Inflammatory macrophage treated with lipopolysaccharide for 4 hours (primary cell): ENCODE measurements at regions not wholly inside any gene's neighbourhood (a gene's known extent, or its start where the extent isn't known, plus 50 kb on each side); places are given as distances from the start of the nearest gene placed in this dataset.
"Not testable (repeated sequence)": the region's sequence is repeated elsewhere in the genome, so short reads cannot be mapped to it uniquely, and the experiment has no call there.

ENCODE experiments used
- DNase-seq: peaks from one replicate; pipeline ENCODE4 v3.0.0-alpha.2; 2020

DNA sequence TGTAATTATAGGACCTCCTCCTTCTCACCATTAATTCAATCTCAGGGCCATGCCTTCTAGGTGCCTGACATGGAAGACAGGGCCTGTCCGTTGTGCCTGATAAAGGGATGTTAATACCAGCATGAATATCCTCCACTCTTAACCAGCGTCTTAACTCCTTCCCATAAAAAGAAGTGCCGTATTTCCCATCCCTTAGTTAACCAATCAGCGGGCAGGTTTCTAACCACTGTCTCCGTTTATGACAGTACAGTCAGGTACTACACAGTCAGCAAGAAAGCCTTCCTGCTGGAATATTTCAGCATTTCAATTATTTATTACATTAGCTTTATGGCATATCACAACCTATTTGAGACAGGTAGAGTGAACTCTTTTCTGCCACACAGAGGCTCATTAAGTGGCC lies 308.6 kb upstream of the FZD8 start:
- no peak for DNase-seq

DNA sequence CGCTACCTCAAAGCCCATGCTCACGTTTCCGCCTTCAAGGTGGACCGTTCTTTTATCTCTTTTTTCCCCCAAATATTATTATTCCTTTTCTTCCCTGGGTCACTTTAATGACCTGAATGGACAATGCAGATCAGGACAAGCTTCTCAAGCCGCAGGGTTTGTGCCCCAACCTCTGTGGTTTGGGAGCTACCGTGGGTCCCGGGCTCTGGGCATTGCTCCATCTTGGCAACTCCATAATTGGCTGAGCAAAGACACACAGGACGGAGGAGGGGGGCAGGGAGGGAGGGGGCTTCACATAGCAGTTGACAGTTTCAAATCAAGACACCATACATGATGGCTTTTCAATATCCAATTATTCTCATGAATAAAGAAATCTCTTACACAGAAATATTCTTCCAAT lies 308.1 kb upstream of the FZD8 start:
- no peak for DNase-seq

DNA sequence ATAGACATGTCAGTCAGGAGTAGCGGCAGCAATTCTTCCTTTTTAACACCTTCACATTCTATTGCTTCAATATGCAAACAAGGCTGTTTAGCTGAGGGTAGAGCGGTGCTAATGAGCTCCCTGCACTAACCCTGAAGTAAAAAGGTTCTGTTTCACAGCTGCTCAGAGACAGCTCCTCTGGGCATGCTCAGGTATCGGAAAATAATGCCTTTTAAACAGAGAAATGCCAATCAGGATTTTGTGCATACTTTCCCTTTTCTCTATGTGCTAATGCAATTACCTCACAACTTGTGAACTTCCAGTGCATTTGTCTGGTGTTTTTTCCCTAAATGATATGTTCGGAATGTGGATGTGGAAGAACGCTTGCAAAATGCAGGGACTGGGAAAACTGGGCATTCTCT lies 307.7 kb upstream of the FZD8 start:
- DNase-seq = no peak

DNA sequence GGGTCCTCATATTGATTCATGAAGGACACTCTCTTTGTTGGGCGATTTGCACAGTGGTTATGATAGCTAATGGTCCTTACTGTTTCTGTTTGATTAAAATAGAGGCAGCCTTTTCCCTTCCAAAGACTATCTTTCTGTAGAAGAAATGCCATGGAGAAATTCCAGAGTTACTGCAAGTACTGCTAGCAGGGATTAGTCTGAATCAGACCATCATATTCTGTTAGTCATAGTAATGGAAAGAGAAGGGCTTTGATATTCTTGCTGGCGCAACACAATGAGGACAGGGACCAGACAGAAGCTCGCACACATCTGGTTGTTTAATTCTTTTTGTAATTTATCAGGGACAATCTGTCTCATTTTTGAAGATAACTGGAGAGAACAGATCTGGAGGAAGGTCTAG lies 304.5 kb upstream of the FZD8 start:
- no peak for DNase-seq

DNA sequence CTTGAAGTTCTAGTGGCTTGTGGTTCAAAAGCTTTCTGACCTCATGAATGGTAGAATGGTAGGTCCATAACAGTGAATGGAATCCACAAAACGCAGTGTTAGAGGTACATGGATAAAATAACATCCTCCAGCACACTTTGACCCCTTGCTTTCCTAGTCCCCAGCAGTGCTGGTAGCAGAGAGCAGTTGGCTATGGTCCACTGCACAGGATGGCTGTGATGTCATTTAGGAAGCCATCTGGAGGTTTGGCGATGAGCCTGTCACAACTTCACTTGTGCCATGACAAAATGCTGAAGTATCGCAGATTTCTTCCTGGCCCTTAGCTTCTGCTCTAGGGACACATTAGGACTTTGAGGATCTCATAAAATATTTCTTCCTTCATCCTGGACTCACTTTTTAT lies 300.0 kb upstream of the FZD8 start:
- DNase-seq = no peak

DNA sequence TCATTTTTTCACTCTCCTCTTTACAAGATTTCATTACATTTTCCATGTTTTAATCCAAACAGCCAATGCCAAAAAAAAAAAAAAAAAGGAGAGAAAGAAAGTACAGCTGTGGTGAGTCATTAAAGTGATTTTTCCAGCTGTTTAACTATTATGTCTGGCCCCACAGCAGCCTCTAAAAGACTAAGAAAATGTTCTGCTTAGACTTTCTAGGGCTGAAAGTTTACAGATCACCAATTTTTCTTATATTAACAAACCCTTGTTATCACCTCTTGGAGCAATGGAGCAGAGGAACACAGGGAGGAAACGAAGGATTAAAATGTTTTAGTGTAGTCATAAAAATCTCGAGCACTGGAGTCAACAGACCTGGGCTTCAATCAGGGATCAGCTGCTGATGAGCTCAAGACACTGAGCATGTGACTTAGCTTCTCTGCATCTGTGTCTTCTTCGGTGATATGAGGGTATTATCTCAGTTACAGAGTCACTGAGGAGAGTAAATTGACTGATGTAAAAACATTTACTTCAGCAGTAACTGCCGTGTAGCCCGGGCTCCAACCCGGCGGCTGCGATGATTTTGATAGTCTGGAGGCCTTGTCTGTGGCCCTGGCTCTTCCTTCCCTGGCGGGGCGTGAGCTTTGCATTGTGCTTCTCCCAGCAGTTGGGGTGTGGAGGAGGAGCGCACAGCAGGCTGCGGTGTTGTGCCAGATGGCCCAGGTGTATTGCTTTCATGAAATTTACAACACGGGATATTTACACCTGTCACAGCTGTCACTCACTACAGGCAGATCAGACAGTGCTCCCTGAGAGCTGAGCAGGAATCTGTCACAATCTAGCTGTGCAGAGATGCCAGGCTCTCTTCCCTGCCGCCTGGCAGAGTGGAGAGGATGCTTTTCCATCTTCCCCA lies 298.3 kb upstream of the FZD8 start:
- no peak for DNase-seq

DNA sequence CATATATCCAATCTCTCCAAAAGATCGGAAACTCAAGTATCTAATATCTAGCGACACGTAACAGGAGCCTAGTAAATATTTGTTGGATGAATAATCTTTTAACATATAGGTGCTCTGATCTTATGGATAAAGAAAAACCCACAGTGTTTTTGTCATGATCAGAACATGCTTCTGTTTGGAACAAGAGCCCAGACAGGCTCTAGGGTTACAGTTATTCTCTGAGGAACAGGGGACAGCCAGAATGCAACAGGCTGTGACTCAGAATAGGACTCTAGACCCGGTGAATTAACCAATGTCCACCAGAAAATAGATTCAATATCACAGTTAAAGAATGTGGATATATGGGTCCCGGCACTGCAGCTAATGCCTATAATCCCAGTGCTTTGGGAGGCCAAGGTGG lies 296.1 kb upstream of the FZD8 start:
- no peak for DNase-seq

DNA sequence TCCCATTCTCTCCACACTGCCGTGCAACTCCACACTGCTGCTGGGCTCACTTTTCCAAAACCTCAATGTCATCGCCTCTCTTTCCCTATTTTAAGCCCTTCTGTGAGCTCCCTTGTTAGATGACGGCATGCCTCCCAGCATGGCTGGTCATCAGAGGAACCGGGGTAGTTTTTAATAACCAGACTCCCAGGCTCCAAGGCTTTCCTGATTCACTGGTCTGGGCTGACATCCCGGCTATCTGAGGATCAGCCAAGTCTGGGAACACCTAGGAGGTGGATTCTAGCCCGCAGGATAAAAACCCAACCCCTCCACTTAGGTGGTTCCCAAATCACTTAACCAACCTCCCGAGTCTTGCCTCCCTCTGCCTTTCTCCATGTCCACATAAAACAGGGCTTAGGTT lies 295.4 kb upstream of the FZD8 start:
- no peak for DNase-seq

DNA sequence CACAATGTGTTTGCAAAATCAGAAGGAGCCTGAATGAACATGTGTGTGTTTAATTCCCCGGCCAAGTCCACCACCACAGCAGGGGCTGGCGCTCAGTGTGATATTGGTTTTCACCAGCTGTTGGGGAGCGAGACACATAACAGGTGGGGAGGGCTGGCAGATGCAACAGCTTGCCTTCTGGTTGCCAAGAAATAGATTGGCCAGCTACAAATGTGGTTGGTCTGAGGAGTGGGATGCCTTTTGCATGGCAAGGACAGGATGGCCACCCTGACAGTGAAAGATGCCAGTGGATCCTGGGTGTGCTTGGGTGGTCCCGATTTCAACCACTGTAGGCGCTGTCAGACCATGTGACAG lies 292.5 kb upstream of the FZD8 start:
- no peak for DNase-seq

DNA sequence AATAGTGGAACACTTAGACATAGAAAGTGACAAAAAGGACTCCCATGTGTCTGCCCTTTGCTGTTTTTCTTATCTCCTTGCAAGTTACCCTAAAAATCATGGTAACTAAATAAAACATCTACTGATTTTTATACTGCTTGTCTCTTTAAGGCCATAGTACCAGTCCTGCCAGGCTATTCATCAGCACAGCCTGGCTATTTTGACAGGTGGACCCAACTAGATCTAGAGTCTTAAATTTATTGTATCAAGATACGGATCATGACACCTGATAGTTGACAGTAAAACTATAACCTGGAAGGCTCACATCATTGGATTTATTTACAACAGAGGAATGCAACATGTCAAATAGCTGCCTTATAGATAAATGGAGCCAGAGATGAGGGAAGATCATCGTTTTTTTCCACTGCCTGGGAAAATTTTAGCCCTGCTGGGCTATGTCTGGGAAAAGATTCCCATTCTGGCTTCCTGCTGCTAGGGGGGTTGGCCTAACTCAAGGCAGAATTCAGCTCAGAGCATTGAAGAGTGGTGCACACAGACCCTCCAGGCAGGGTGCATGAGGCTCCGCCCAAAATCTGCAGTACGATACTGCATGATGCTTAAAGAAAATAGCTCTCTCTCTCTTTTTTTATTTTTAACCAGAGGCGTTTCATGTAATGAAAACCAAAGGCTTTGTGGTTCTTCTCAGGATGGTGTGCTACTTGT lies 292.0 kb upstream of the FZD8 start:
- no peak for DNase-seq

DNA sequence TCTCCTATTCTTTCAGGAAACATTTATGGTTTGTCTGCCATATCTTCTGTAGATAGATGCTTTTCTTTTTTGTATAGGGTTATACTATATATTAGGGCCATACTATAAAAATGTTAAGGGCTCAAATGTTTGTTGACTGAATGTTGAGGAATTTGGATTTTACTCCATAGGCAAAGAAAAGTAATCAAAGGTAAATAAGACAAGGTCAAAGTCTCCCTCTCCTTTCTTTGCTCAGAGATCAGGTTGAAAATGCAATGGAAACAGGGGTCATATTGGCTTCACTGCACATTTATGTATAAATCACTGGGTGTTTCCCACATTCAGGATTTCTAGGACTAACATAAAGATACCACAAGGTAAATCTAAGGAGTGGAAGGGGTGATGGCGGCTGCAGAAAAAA lies 291.4 kb upstream of the FZD8 start:
- DNase-seq = no peak

DNA sequence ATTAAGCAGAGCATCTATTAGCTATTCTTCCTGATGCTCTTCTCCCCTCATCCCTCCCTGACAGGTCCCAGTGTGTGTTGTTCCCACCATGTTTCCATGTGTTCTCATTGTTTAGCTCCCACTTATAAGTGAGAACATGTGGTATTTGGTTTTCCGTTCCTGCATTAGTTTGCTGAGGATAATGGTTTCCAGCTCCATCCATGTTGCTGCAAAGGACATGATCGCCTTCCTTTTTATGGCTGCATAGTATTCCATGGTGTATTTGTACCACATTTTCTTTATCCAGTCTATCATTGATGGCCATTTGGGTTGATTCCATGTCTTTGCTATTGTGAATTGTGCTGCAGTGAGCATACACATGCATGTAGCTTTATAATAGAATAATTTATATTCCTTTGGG lies 287.9 kb upstream of the FZD8 start:
- DNase-seq = not testable (repeated sequence)

DNA sequence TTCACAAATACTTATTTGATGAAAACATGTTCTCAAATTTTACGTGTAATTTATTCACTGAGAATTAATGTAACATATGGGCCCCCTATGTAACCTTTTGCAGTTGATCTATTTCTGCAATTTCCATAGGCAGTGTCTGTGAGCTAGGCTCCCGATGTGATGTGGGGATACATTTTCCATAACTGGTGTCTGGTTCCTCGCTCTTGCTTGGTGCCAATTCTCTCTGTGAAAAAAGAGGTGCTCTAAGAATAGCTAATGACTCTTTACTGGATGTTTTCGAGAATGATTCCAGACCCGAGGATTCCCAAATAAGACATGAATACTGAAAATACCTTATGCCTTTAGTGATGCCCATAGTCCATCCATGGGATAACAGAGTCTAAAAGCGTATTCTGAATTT lies 286.7 kb upstream of the FZD8 start:
- DNase-seq = no peak

DNA sequence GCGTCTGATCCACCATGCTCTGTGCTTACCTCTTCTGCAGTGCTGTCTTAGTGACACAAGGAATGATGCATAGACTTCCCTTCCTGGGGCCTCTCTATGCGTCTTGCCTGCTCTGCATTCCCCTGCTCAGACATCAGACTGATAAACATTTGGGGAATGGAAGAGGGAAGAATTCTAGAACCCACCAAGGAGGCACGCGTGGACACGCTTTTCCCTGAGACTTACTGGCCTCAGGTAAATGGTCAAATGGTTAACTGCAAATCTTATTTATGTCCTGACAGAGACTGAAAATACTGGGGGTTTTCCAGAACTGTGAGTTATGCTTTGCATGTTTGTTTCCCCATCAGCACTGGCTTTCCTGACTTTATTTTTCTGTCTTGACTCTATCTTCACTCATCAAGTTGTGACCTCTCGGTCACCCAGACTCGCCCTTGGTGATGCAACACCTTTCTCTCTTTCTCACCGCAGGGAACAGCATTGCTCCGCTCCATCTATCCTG lies 285.9 kb upstream of the FZD8 start:
- DNase-seq = no peak

DNA sequence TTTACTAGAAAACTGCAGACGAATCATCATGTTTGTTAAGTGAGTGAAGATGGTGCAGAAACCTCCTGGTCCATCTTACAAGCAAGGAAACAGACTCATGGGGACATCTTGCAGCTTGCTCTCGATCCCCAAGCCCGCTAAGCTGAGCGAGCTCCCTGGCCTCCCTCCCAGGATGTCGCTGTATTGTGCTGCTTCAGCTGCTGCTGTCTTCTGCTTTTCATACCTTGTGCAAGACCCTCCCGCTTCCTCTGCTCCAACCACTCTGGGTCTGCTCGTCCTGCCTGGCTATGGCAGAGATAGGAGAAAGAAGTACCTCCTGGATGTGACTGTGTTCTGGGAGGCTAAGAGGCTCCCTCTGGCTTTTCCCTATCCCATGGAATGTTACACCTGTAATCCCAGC lies 285.2 kb upstream of the FZD8 start:
- no peak for DNase-seq

DNA sequence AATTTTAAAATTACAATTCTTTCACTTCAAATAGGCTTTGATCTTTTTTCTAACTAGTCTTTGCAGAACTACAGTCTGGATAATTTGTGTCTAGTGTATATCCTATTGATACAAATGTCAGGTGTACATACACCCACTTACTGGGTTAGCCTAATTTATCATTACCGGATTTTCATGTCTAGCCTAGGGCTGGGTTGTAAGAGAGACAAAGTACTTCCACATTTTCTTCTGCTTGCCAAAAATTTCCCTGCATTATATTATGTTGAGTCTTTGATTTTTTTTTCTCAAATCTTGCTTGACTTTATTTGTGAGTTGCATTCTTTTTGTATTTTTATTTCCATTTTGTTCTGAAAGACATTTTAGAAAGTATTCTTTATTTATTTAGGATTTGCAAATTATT lies 284.8 kb upstream of the FZD8 start:
- DNase-seq = no peak

DNA sequence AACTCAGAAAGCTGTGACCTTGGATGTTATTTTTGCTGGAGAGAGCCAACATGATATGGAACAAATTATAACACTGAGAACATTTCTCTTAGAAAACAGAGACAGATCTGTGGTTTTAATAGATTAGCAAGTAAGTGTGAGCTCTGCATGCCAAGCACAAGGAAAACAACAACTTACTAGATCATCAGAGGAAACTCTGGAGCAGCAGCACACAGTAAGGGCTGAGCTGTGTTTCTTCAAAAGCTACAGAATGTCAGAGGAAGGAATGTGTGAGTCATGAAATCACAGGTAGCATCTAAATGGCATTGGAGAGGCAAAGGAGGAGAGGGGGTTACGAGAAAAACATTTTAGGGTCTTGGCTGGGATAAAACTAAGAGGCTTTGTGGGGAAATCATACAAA lies 283.4 kb upstream of the FZD8 start:
- DNase-seq = no peak

DNA sequence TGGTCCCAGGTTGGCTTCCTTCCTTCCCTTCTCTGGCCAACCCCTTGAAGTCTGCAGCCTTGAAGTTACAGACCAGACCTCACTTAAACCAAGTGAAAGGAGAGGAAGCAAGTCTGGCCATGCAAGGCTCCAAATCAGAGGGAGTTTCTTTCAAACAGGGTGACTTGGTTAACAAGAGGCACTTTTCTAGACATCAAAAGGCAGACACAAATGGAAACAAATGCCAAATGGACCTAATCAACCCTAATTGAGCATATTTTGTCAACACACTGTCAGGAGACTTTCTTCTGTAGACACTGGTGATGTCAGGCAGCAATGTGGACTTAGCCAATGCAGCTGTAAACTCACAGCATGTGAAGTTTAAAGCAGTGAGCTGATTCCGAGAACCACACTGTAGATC lies 282.7 kb upstream of the FZD8 start:
- DNase-seq = no peak

DNA sequence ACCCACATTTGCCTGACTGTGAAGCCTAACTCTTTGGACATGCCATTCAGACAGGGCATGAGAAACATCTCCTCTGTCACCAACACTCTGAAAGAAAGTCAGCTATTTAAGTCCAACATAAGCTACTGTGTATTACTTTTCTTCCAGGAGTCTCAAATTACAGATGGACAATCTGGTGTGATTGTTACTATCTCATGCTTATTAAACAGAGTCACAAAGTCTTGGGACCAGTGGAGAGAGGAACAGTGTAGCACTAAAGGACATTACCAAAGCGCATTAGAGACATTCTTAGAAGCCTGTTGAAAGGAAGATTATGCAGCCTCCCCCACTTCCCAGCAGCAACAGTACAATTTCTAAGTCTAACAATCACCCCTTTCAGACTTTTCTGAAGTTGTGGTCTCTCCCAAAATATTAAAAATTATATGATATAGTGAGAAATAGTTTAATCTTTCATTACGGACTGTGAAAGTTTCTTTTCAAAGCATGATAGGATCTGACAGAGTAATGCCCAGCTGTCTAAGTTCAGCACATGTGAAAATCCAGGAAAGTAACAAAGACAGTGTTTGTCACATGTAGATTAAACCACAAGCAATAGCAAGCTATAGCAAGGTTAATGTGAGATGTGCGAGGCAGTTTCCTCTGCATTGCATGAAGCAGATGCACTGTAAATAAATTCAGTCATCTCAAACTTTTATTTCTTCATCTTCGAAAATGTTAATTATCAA lies 280.9 kb upstream of the FZD8 start:
- no peak for DNase-seq

DNA sequence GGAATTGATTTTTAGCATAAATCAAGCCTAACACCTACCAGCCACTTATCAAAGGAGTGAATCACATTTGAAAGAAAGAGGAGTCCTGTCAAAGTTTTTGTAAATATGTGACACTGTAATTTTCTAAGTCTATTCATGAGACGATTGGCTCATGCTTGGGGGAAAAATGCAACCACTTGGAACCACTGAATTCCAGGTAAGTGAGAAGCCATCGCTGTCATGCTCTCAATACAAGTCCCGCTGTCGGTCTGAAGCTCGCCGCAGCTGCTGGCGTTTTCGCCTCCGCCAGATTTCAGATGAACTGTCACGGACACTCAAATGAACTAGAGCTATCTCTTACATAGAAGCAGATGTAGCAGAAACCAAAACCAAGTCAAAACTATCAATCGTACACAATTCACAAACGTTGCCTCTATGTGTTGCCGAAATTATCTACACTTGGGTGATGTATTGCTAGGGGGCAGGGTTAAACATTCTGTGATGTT lies 279.8 kb upstream of the FZD8 start:
- no peak for DNase-seq

DNA sequence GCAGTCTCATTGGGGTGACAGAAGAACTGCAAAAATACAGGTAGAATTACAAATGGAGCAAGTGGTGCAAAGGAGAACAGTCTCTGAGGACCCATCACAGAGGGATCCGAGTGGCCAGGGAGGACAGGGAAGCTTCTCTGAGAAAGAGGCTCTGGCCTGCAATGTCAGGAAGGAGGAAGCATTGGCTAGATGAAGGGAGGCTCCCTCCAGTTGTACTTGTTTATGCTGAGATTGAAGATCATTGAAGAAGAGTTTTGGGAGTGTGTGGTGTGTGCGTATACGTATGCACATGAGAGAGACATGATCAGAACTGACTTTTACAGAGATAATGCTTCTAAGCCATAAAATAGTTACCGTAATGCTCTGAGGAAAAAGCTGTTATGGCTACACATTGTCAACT lies 274.7 kb upstream of the FZD8 start:
- DNase-seq = no peak

DNA sequence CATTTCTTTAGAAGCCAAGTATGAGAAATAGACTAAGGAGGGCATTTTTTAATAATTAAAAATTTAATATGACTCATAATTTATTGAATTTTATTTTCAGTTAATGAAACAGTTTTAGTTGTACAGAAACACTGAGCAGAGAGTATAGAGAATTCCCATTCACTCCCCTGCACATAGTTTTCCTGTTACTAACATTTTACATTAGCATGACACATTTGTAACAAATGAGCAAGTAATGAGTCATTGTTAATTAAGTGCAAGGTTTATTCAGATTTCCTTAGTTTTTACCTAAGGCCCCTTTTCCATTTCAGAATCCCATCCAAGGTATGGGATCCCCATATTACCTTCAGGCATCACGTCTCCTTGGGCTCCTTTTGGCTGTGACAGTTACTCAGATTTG lies 271.5 kb upstream of the FZD8 start:
- no peak for DNase-seq
